ENCODE measurements at regions not wholly inside any gene's neighbourhood (a gene's known extent, or its start where the extent isn't known, plus 50 kb on each side); places are given as distances from the start of the nearest gene placed in this dataset.
"Not testable (repeated sequence)": the region's sequence is repeated elsewhere in the genome, so short reads cannot be mapped to it uniquely, and the experiment has no call there.

- no peak overlapping the region for H3K4me3 ChIP-seq (ENCODE audit: low read depth, low read length)
- no peak for TF ChIP-seq CTCF (conservative IDR thresholded peaks at IDR 0.05; ENCODE audit: low read depth, low read length)
- DNase-seq (ENCODE audit: low read depth): no peak
These were observed 550.2 kb upstream of the SALL3 start for GRCh38 chr18:78429127-78430108.

- TF ChIP-seq CTCF (conservative IDR thresholded peaks at IDR 0.05; ENCODE audit: low read depth, low read length): no peak
- no peak for DNase-seq (ENCODE audit: low read depth)
These were observed 549.4 kb upstream of the SALL3 start for GRCh38 chr18:78430131-78430758.

GRCh38 chr18:78431606-78432005, 548.0 kb upstream of the SALL3 start:
- H3K4me3 ChIP-seq (ENCODE audit: low read depth, low read length): no peak overlapping the region
- no peak for TF ChIP-seq CTCF (conservative IDR thresholded peaks at IDR 0.05; ENCODE audit: low read depth, low read length)
- DNase-seq (ENCODE audit: low read depth): no peak

More at GRCh38 chr18:78430131-78430758, 549.4 kb upstream of the SALL3 start:
- no peak overlapping the region for H3K4me3 ChIP-seq (ENCODE audit: low read depth, low read length)

GRCh38 chr18:78433562-78433961, 546.1 kb upstream of the SALL3 start:
- H3K4me3 ChIP-seq (ENCODE audit: low read depth, low read length): no peak overlapping the region
- TF ChIP-seq CTCF (conservative IDR thresholded peaks at IDR 0.05; ENCODE audit: low read depth, low read length): no peak
- DNase-seq (ENCODE audit: low read depth): no peak

GRCh38 chr18:78436110-78436509, 543.5 kb upstream of the SALL3 start:
- DNase-seq (ENCODE audit: low read depth): no peak
- no peak for TF ChIP-seq CTCF (conservative IDR thresholded peaks at IDR 0.05; ENCODE audit: low read depth, low read length)
- H3K4me3 ChIP-seq (ENCODE audit: low read depth, low read length): no peak overlapping the region

GRCh38 chr18:78438235-78438634, 541.4 kb upstream of the SALL3 start:
- not testable (repeated sequence) for H3K4me3 ChIP-seq (ENCODE audit: low read depth, low read length); DNase-seq (ENCODE audit: low read depth)

- TF ChIP-seq CTCF (conservative IDR thresholded peaks at IDR 0.05; ENCODE audit: low read depth, low read length): no peak
- DNase-seq (ENCODE audit: low read depth): no peak
- no peak overlapping the region for H3K4me3 ChIP-seq (ENCODE audit: low read depth, low read length)
These were observed 533.7 kb upstream of the SALL3 start for GRCh38 chr18:78445880-78446279.
